GM12892 (cell line): ENCODE measurements at regions not wholly inside any gene's neighbourhood (a gene's known extent, or its start where the extent isn't known, plus 50 kb on each side); places are given as distances from the start of the nearest gene placed in this dataset.

Experiments used
- POLR2A ChIP-seq: IDR thresholded peaks from 2 replicates; pipeline ENCODE4 v1.6.1; 2011; ENCODE audit warnings: low read depth, low read length, control low read depth
- POLR2AphosphoS5 ChIP-seq: IDR thresholded peaks from 2 replicates; pipeline ENCODE4 v1.6.1; 2011; ENCODE audit warnings: low read depth, low read length, control low read depth

DNA sequence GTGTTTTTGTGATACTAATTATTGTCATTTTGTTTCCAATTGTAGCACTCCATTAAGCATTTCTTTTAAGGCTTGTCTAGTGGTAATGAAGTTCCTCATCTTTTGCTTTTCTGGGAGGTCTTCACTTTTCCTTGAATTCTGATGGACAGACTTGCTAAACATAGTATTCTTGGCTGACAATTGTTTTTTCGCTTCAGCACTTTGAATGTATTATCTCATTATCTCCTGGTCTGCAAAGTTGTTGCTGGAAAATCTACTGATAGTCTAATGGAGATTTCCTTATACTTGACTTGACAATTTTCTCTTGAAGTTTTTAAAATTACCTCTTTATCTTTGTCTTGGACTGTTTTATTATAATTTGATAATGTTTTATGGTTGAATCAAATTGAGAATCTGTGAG, 147.5 kb downstream of the FAM174A start:
- no peak for TF ChIP-seq POLR2AphosphoS5
- TF ChIP-seq POLR2A: no peak
